ENCODE measurements at regions not wholly inside any gene's neighbourhood (a gene's known extent, or its start where the extent isn't known, plus 50 kb on each side); places are given as distances from the start of the nearest gene placed in this dataset.

GRCh38 chr16:73166441-73166851, 118.5 kb upstream of the ZFHX3 start:
- TF ChIP-seq CTCF (IDR thresholded peaks at IDR 0.05), result no peak
- H3K79me2 ChIP-seq, result no peaks in the 10 kb centered on the region
- no peaks in the 10 kb centered on the region for H3K9me3 ChIP-seq (ENCODE audit: control insufficient read depth, low read length)
- H3K4me3 ChIP-seq (ENCODE audit: low read depth, low read length), result no peak overlapping the region
- peak overlapping the region; percentile 66 for H2AFZ ChIP-seq
- H3K4me1 ChIP-seq, result peaks cover 10% of the 10 kb centered on the region
- no peak overlapping the region for H3K9ac ChIP-seq
- no peaks in the 10 kb centered on the region for H3K36me3 ChIP-seq (ENCODE audit: control insufficient read depth, insufficient read depth, low read length)
- H3K4me2 ChIP-seq (ENCODE audit: low read length), result no peak overlapping the region
- H3K27ac ChIP-seq, result no peak overlapping the region
- H3K27me3 ChIP-seq (ENCODE audit: control insufficient read depth, insufficient read depth, low read length), result no peaks in the 10 kb centered on the region

GRCh38 chr16:73163238-73163815, 115.4 kb upstream of the ZFHX3 start:
- Histone ChIP-seq H3K36me3 (ENCODE audit: control insufficient read depth, insufficient read depth, low read length) (no peaks in the 10 kb centered on the region), H2AFZ (no peak overlapping the region), H3K27ac (no peak overlapping the region), H3K79me2 (no peaks in the 10 kb centered on the region), H3K4me1 (peaks cover 10% of the 10 kb centered on the region), H3K9me3 (ENCODE audit: control insufficient read depth, low read length) (no peaks in the 10 kb centered on the region), H3K27me3 (ENCODE audit: control insufficient read depth, insufficient read depth, low read length) (no peaks in the 10 kb centered on the region), H3K9ac (no peak overlapping the region), H3K4me3 (ENCODE audit: low read depth, low read length) (no peak overlapping the region), H3K4me2 (ENCODE audit: low read length) (no peak overlapping the region)
- TF ChIP-seq CTCF (IDR thresholded peaks at IDR 0.05), result no peak

- H3K27me3 ChIP-seq (ENCODE audit: control insufficient read depth, insufficient read depth, low read length), result no peaks in the 10 kb centered on the region
- no peak for TF ChIP-seq CTCF (IDR thresholded peaks at IDR 0.05)
- H3K4me3 ChIP-seq (ENCODE audit: low read depth, low read length), result no peak overlapping the region
- H3K79me2 ChIP-seq, result no peaks in the 10 kb centered on the region
- H3K27ac ChIP-seq, result no peak overlapping the region
- H2AFZ ChIP-seq, result no peak overlapping the region
- no peak overlapping the region for H3K9ac ChIP-seq
- no peaks in the 10 kb centered on the region for H3K36me3 ChIP-seq (ENCODE audit: control insufficient read depth, insufficient read depth, low read length)
- H3K9me3 ChIP-seq (ENCODE audit: control insufficient read depth, low read length), result no peaks in the 10 kb centered on the region
- H3K4me2 ChIP-seq (ENCODE audit: low read length), result no peak overlapping the region
- H3K4me1 ChIP-seq, result peaks cover 7% of the 10 kb centered on the region
These were observed 114.0 kb upstream of the ZFHX3 start for GRCh38 chr16:73161977-73162376.

- H3K4me3 ChIP-seq (ENCODE audit: low read depth, low read length), result no peak overlapping the region
- no peak overlapping the region for H3K27ac ChIP-seq
- H3K9me3 ChIP-seq (ENCODE audit: control insufficient read depth, low read length), result no peaks in the 10 kb centered on the region
- no peaks in the 10 kb centered on the region for H3K4me1 ChIP-seq
- no peak for TF ChIP-seq CTCF (IDR thresholded peaks at IDR 0.05)
- H2AFZ ChIP-seq, result no peak overlapping the region
- no peaks in the 10 kb centered on the region for H3K36me3 ChIP-seq (ENCODE audit: control insufficient read depth, insufficient read depth, low read length)
- no peaks in the 10 kb centered on the region for H3K79me2 ChIP-seq
- no peaks in the 10 kb centered on the region for H3K27me3 ChIP-seq (ENCODE audit: control insufficient read depth, insufficient read depth, low read length)
- no peak overlapping the region for H3K4me2 ChIP-seq (ENCODE audit: low read length)
- no peak overlapping the region for H3K9ac ChIP-seq
These were observed 111.4 kb upstream of the ZFHX3 start for GRCh38 chr16:73159296-73159695.

GRCh38 chr16:73157861-73158260, 109.9 kb upstream of the ZFHX3 start:
- Histone ChIP-seq H3K9me3 (ENCODE audit: control insufficient read depth, low read length) (no peaks in the 10 kb centered on the region), H3K79me2 (no peaks in the 10 kb centered on the region), H3K9ac (no peak overlapping the region), H3K36me3 (ENCODE audit: control insufficient read depth, insufficient read depth, low read length) (no peaks in the 10 kb centered on the region), H3K27me3 (ENCODE audit: control insufficient read depth, insufficient read depth, low read length) (no peaks in the 10 kb centered on the region), H3K4me1 (no peaks in the 10 kb centered on the region), H3K27ac (no peak overlapping the region), H3K4me3 (ENCODE audit: low read depth, low read length) (no peak overlapping the region), H2AFZ (no peak overlapping the region), H3K4me2 (ENCODE audit: low read length) (no peak overlapping the region)
- no peak for TF ChIP-seq CTCF (IDR thresholded peaks at IDR 0.05)
